Upper lobe of right lung (tissue), 1 donor: ENCODE measurements at regions not wholly inside any gene's neighbourhood (a gene's known extent, or its start where the extent isn't known, plus 50 kb on each side); places are given as distances from the start of the nearest gene placed in this dataset.
A peak's percentile ranks its signal among the peaks of the same experiment; 100 is the strongest.

Experiments
- ATAC-seq: fragments of 200-7000 bp; cut with Tn5 transposase; one replicate; pipeline ENCODE4 v1.9.1; 2020; ENCODE audit warnings: mild to moderate bottlenecking, moderate library complexity
- DNase-seq: peaks from one replicate; pipeline ENCODE4 v3.0.0-alpha.2; 2020
- H3K27ac ChIP-seq: fragments of 200-600 bp; one replicate; pipeline ENCODE4 v1.8.0; 2022
- H3K27me3 ChIP-seq: fragments of 200-600 bp; one replicate; pipeline ENCODE4 v1.8.0; 2022; ENCODE audit warnings: mild to moderate bottlenecking
- H3K36me3 ChIP-seq: fragments of 200-600 bp; one replicate; pipeline ENCODE4 v1.8.0; 2022
- H3K4me1 ChIP-seq: fragments of 200-600 bp; one replicate; pipeline ENCODE4 v1.8.0; 2022
- H3K4me3 ChIP-seq: fragments of 200-600 bp; one replicate; pipeline ENCODE4 v1.8.0; 2022; ENCODE audit warnings: mild to moderate bottlenecking
- H3K9me3 ChIP-seq: fragments of 200-600 bp; one replicate; pipeline ENCODE4 v1.8.0; 2022
- intact Hi-C: fragments of 100-400 bp; cut with DNase I; formaldehyde crosslinking; loops from one replicate; pipeline ENCODE4 v1.11.0; 2022
- TF ChIP-seq, protein P1 (sequence below): fragments of 200-600 bp; IDR thresholded peaks from one replicate; pipeline ENCODE4 v1.8.0; 2022; ENCODE audit warnings: antibody characterized with exemption
- donor health status: DM: no; HTN: yes; CAD: no; lungs with severe emphysema.

- no peak for DNase-seq
Measured at GRCh38 chr11:11155962-11156815, 196.9 kb downstream of the CSNK2A3 start.

GRCh38 chr11:11152877-11153276 is 200.2 kb downstream of the CSNK2A3 start:
- Histone ChIP-seq H3K4me3 (no peak overlapping the region), H3K4me1 (peaks cover 12% of the 10 kb centered on the region), H3K36me3 (no peaks in the 10 kb centered on the region), H3K9me3 (no peaks in the 10 kb centered on the region), H3K27ac (no peak overlapping the region), H3K27me3 (no peaks in the 10 kb centered on the region)
- intact Hi-C loops, result no loop called here
- ATAC-seq, result no peak
- TF ChIP-seq, protein P1, sequence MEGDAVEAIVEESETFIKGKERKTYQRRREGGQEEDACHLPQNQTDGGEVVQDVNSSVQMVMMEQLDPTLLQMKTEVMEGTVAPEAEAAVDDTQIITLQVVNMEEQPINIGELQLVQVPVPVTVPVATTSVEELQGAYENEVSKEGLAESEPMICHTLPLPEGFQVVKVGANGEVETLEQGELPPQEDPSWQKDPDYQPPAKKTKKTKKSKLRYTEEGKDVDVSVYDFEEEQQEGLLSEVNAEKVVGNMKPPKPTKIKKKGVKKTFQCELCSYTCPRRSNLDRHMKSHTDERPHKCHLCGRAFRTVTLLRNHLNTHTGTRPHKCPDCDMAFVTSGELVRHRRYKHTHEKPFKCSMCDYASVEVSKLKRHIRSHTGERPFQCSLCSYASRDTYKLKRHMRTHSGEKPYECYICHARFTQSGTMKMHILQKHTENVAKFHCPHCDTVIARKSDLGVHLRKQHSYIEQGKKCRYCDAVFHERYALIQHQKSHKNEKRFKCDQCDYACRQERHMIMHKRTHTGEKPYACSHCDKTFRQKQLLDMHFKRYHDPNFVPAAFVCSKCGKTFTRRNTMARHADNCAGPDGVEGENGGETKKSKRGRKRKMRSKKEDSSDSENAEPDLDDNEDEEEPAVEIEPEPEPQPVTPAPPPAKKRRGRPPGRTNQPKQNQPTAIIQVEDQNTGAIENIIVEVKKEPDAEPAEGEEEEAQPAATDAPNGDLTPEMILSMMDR, result no peak
- DNase-seq, result no peak

More at GRCh38 chr11:11155962-11156815, 196.9 kb downstream of the CSNK2A3 start:
- H3K27ac ChIP-seq, result no peak overlapping the region
- no peak overlapping the region for H3K4me3 ChIP-seq
- no peaks in the 10 kb centered on the region for H3K4me1 ChIP-seq
- intact Hi-C loops, result no loop called here
- H3K27me3 ChIP-seq, result no peaks in the 10 kb centered on the region
- H3K9me3 ChIP-seq, result no peaks in the 10 kb centered on the region
- TF ChIP-seq, protein P1, result peak; percentile 46
- H3K36me3 ChIP-seq, result no peaks in the 10 kb centered on the region
- ATAC-seq, result peak; percentile 42

DNA sequence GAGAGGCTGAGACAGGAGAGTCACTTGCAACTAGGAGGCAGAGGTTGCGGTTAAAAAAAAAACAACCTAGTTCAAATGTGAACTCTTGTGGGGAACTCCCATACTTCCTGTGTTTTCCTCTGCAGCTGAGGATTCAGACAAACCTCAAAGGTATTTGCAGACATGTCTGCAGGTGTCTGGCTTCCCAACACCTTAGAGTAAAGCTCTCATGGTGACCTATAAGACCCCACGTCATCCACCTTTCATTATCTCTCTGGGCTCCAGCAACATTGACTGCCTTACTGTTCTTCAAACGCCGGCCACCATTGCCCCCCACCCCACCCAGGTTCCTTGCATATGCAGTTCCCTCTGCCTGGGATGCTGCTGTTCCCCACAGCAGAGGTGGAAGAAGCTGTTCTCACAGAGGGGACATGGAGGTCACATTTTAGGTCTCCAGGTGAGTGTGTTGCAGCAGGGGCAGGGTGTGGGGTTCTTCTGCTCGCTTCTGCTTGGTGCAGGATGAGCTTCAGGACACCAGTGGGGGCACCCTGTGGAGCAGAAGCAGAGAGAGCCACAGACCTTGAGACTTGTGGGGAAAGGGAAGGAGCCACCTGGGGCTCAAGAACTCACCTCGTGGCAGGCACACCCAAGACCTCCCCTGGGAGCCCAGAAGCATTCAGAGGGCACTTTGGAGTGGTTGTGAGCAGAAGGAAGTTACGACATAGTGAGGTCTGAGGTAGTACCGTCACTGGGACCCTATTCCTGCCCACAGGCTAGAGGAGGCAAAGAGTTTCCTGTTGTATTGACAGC is 203.2 kb downstream of the CSNK2A3 start:
- peaks cover 12% of the 10 kb centered on the region for H3K4me1 ChIP-seq
- no peaks in the 10 kb centered on the region for H3K36me3 ChIP-seq
- TF ChIP-seq, protein P1, result no peak
- DNase-seq (no peak), ATAC-seq (no peak)
- intact Hi-C loops, result no loop called here
- H3K4me3 ChIP-seq, result no peak overlapping the region
- H3K9me3 ChIP-seq, result no peaks in the 10 kb centered on the region
- no peak overlapping the region for H3K27ac ChIP-seq
- H3K27me3 ChIP-seq, result no peaks in the 10 kb centered on the region

- intact Hi-C loops, result no loop called here
Measured at GRCh38 chr11:11148596-11148995, 204.5 kb downstream of the CSNK2A3 start.

DNA sequence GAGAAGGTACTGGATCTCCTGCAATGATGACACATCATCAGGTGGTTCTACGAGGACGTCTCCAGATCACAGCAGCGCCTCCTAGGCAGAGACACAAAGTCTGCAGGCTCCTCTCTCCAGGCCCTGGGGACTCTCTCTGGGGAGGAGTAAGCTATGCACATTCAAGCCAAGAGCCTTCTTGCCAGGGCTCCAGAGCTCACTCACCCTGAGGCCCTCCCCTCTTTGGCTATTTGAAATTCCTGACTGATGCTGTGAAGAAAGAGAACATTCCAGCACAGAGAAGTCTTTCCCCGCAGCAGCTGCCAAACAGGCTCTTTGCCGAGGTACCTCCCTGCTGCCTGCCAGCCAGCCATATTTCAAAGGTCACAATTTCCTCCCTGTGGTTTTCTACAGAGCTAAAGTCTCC is 204.9 kb downstream of the CSNK2A3 start:
- peak; percentile 94 for ATAC-seq
- TF ChIP-seq, protein P1, result peak; percentile 37
- H3K9me3 ChIP-seq, result no peaks in the 10 kb centered on the region
- no peaks in the 10 kb centered on the region for H3K36me3 ChIP-seq
- intact Hi-C loops, result no loop called here
- peaks cover 12% of the 10 kb centered on the region for H3K4me1 ChIP-seq
- H3K27ac ChIP-seq, result no peak overlapping the region
- DNase-seq, result peak; percentile 77
- no peaks in the 10 kb centered on the region for H3K27me3 ChIP-seq
- no peak overlapping the region for H3K4me3 ChIP-seq

More at GRCh38 chr11:11148596-11148995, 204.5 kb downstream of the CSNK2A3 start:
- H3K27ac ChIP-seq, result no peak overlapping the region
- H3K27me3 ChIP-seq, result no peaks in the 10 kb centered on the region
- TF ChIP-seq, protein P1, result no peak
- peaks cover 12% of the 10 kb centered on the region for H3K4me1 ChIP-seq
- no peaks in the 10 kb centered on the region for H3K9me3 ChIP-seq
- no peak overlapping the region for H3K4me3 ChIP-seq
- ATAC-seq, result no peak
- no peaks in the 10 kb centered on the region for H3K36me3 ChIP-seq
- no peak for DNase-seq
